GM03348 (cell line): ENCODE measurements at regions not wholly inside any gene's neighbourhood (a gene's known extent, or its start where the extent isn't known, plus 50 kb on each side); places are given as distances from the start of the nearest gene placed in this dataset.
"Not testable (repeated sequence)": the region's sequence is repeated elsewhere in the genome, so short reads cannot be mapped to it uniquely, and the experiment has no call there.

Experiments used
- DNase-seq: peaks from one replicate; pipeline ENCODE4 v3.0.0; 2012; ENCODE audit warnings: low spot score

DNA sequence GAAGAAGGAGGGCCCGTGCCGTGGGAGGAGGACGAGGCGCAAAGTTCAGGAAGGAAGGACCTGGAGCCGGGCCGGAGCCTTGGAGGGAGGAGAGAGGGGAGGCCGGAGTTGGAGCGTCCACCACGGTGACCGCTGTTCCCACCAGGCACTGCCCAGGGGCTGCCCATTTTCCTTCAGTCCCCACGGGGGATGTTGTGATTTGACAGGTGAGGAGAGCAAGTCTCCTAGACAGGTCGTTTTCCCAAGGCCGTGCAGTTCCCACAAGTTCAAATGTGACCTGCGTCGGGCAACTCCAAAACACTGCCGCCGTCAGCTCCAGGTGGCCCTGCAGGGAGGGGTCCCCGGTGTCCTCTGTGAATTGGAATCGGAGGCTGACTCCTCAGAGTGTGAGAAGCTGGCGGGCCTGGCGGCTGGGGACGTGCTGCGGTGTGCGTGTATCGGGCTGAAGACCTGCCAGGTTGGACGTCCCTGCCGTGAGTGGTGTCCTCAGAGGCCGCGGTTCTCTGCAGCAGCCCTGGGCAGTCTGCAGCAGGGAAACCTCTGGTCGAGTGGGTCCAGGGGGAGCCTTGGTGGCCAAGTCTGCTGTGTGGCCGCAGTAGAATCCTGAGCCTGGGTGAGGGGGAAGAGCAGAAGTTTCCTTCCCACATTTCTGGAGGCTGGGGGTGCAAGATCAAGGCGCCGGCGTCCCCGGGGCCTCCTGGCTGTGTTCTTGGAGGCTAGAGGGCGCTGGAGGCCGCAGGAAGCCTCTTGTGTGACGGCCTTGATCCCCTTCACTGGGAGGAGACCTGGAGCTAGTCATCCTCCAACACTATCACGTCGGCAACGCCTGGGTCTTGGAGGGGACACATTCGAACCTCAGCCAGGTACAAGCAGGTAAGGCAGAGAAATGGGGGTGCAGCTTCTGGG, 115.1 kb upstream of the FRMD1 start:
- no peak for DNase-seq

DNA sequence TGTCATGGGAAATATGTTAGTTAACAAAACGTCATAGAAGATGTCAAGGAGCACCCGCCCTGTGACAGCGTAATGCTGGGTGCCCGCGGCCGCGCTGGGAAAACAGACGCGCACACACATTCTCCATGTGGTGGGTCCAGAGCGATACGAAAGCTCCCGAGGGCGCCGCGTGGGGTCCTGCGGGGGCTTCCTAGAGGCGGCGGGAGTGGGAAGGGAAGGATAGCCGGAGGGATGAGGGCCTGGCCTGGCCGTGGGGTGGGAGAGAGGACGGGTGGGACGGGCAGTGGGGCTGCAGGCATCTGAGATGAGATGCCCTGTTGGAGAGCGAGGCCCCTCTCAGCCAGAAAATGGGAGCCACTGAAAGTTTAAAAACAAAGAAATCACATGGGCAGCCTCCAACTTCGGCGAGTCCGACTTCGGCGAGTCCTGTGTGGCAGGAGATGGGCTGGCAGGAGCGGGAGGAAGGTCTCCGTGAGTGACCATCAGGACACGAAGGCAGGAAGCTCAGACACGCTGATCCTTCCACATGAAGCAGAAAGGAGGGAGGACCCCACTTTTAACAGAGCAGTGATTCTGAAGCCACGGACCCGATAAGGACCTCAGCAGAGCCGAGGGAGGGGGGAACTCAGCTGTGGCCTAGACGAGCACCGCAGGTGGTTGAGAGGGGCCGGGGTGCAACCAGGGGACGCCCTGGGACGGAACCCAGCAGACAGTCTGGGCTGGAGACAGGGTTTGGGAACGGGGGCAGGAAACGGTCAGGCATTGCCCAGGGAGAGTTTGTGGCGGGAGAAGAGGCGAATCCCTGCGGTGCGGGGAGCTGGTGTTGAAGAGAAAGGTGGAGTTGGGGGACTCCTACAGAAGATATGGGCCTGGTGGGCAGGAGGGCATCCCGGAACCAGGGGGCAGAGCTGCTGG, 114.1 kb upstream of the FRMD1 start:
- DNase-seq: no peak

DNA sequence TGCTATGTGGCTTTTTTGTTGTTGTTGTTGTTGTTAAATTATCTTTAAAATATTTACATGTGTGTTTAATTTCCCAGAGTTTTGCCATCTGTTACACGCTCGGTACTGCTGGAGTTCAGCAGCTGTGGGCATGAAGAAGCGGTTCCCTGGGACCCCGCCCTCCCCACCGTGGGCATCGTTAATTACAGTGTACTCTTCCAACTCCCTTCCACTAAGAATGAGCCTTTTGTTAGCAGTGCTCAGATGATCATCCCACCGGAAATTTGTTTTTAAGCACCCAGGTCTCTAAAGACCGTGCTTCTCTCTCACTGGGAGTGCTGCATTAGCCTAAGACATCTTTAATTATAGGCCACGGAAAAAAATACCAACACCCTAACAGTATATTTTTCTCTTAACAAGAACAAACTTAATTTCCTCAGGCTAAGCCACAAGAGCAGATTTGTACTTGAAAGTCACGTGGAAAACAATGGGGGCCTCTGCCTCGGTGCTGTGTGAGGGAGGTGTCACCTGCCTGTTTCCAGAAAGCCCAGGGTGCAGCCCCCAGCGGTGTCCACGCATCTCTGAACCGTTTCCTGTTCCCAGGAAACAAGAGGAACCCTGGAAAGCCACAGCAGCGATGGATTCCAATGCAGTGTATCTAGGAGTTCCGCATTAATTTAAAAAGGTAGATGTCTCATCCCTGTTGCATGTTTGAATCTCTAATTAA, 113.3 kb upstream of the FRMD1 start:
- DNase-seq: no peak

DNA sequence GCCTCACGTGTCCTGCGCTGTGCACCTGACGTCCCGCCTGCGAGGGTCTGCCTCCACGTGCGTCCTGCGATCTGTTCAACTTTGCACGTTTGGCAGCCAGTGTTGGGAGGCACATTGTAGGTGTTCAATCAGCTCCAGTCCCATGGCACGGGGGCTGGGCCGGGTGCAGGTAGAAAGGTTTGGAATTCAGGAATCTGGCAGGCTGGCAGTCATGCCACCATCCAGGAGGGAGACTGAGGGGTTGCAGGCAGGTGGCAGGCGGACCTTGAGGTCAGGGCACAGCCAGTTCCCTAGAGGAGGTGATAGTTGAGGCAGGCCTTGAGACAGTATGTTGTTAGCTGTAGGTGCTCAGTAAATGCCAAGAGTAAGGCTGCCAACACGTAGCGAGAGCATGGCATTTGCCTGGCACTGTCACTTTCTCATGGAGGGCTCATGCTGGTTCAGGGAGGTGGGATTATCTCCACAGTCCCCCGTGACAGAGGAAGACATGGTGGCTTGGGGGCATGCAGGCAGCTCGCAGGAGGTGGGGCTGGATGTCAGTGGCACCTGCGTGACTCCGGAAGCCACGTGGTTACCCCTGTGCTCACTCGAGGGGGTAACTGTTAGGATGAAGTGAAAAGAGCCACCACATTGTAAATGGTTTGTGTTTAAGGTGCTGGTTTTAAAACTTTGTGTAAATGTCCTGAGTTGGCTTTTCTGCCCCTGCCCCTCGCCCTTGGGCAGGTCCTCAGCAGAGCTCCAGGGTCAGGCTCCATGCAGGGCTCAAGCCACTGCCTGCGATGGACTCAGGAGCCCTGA, 111.8 kb upstream of the FRMD1 start:
- DNase-seq: no peak

DNA sequence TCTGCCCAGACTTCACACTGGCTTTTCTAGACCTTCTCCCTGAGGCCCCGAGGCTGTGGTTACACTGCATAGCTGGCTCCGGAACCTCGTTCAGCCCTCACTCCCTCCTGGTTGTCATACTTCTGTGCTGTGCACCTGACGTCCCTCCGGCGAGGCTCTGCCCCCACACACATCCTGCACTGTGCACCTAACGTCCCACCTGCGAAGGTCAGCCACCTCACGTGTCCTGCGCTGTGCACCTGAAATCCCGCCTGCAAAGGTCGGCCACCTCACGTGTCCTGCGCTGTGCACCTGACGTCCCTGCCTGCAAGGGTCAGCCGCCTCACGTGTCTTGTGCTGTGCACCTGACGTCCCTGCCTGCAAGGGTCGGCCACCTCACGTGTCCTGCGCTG, 111.0 kb upstream of the FRMD1 start:
- DNase-seq: no peak

DNA sequence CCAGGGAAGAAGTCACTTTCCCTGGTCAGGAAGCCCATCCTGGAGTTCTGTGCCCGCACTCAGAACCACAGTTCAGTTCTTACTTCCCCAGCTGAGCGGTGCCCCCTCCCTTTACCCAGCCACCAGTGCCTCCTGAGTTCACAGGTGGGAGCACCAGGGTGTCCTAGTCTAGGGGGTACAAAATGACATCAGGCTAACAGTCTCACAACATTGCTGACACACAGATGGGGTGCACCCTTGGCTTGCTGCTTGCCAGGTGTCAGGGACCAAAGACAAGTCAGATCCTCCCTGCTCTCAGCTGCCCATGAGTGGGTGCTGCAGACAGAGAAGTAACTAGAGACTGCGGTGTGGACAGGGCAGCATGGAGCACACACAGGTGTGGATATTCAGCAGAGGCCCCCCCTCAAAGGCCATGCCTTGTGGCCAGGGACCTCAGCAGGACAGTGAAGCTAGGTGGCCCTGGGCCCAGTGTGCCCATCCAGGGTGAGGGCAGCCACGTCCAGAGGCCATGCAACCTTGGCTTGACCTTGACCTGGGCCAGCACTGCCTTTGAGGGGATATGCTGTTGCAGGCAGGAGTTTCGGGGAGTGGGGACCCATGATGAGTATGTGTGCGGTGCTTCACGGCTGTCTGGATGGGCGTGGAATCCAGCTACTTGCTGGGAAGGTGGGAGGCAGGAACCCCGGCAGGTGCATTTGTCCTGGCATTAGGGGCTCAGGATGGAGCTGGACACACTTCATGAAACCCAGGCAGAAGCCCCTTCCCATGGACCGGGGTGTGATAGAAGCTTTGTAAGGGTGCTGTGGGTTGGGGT, 110.4 kb upstream of the FRMD1 start:
- no peak for DNase-seq

DNA sequence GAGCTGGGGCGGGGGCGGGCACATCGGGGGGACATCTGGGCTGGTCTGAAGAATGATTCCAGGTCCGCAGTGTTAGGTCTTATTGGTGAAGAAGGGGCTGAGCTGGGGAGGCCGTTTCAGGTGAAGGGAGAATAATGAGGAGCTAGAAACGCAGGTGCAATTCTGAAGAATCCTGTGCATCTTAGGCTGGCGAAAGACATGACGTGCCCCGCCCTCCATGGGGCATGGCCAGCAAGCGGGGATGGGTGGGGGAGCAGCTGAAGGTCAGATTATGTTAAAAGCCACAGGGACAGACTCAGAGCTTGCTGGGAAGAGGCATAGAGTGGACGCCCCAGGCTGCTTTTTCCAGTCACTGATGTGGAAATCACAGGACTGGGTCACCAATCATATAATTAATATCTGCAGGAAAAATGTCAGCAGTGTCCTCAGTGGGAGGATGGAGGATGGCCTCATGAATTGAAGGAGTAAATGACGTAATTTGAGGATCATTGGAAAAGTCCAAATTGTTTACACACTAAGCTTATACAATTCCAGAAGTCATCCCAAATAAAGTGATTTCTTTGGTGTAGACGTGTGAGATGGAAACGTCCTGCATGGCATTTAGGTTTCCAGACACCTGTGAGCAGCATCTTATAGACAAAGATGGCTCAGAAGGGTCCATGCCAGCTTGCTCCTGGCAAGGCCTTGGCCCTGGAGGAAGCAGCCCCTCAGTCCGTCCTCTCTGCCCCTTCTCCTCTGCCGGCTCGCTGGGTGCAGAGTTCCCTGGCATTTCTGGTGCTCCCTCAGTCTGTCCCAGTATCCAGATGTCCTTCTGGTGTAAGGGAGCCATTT, 109.6 kb upstream of the FRMD1 start:
- DNase-seq: no peak

DNA sequence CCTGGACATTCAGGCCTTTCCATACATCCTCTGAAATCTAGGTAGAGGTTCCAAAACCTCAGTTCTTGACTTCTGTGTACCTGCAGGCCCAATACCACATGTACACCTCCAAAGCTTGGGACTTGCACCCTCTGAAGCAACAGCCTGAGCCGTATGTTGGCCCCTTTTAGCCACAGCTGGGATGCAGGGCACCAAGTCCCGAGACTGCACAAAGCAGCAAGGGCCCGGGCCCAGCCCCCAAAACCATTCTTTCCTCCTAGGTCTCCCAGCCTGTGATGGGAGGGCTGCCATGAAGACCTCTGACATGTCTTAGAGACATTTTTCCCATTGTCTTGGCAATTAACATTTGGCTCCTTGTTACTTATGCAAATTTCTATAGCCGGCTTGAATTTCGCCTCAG, 107.4 kb upstream of the FRMD1 start:
- DNase-seq: no peak

DNA sequence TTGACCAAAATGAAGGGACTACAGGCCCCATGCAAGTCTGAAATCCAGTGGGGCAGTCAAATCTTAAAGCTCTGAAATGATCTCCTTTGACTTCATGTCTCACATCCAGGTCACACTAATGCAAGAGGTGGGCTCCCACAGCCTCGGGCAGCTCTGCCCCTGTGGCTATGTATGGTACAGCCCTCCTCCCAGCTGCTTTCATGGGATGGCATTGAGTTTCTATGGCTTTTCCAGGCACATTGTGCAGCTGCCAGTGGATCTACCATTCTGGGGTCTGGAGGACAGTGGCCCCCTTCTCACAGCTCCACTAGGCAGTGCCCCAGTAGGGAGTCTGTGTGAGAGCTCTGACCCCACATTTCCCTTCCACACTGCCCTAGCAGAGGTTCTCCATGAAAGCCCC, 107.0 kb upstream of the FRMD1 start:
- not testable (repeated sequence) for DNase-seq

DNA sequence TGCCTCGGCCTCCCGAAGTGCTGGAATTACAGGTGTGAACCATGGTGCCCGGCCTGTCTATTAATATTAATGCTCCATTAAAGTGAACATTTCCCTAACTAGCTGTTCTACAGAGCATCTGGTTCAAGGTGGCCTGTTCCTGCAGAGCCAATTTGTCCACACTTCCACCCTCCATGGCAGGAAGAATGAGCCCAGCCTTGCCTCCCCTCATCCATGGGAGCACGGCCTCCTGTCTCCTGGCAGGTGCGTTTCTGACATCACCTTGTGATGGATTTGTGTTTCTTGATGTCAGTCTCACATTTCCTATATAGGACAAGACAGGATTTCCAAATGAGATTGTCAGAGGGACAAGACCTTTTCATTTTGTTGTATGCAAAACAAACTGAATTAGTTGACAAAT, 105.7 kb upstream of the FRMD1 start:
- no peak for DNase-seq

DNA sequence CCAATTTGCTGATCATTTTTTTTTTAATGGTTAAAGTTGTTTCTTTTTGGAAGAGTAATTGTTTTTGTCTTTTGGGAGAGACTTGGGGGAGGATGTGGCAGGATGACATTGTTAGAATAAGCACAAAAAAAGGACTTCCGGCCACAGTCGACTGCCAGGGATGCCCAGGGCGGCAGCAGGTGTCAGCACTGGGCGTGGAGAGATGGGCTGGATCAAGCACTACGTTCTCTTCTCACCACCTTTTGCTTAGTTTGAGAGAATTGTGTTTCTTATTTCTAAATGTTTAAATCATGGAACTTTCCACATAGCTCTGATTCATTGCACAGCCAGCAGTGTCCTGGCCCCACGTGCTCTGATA, 104.6 kb upstream of the FRMD1 start:
- DNase-seq: no peak

DNA sequence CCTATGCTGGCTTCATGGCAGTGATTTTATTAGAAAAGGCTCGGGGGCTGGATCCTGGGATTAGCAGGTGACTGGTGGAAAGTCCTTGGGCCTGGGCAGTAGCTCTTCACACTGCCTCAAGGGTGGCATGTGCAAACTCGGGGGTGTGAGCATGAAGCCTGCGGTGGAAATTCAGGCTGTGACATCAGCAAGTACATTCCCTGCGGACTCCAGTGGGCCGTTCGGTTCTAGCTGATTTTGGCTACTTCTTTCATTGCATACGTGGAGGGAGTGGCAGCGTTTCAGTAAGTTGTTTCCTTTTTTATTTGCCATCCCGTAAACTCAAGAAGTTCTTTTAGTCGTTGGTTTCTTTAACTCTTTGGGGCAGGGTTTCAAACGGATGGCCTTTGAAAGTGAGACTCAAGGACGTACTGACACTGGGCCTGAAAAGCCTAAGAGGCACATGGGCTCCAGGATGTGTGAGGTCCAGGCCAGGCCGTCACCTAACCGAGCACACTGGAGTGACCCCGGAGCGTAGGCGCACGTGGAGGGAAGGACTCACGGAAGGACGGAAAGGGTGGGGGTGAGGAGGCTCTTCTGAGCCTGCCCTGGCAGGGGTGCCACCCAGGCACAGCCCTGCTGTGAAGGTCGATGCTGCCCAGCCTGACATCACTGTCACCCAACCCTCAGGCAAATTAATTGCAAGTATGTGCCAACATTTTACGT, 104.0 kb upstream of the FRMD1 start:
- no peak for DNase-seq

DNA sequence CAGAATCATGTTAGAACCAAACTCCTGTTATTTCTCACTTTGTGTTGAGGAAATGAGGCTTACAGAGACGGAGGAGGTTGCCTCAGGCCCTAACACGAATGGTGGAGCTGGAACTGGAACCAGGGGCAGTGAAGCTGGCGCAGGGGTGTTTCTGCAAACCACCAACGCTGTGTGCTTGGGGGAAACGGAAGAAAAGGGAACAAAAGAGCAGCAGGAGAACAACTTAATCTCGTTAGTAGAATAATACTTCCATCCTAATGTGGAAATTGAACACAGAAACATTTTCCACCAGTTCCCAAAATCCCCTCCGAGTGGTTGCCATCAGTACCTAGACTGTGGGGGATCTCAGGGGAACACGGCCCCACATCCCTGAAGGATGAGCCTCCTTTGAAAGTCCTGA, 103.4 kb upstream of the FRMD1 start:
- DNase-seq: no peak

DNA sequence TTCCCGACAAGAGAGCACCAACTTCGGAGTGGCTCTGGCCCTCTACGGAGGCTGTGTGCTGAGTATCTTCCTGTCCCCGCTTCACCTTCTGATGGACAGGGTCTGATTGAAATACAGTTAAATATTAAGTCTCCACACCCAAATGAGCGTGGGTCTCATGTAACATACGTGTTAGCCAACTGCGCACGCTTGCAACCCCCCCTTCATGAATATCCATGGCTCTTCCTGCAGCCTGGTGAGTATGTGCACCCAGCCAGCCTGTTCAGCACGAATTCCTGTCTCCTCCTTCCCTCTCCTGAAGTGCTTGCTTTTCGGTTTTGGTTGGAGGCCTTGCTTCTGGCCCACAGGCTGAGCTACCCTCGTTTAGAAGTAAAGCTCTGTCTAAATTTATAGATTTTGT, 102.9 kb upstream of the FRMD1 start:
- no peak for DNase-seq

DNA sequence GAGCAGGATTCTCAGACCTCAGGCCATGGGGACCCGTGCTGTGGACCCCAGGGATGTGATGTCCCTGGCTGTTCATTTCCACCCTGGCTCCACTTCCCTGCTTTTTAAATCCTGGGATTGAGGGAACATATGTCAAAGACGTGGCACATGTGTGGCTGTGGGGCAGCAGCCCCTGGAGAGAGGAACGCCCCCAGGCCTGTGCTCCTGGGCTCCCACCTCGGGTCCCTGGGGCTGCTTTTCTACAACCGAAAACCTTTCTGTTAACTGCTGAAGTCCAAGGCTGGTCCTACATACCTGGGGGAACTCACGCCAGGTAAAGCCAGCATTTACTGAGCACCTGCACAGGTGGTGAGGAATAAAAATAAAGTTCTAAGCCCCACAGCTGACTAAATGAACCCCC, 102.3 kb upstream of the FRMD1 start:
- DNase-seq: no peak

DNA sequence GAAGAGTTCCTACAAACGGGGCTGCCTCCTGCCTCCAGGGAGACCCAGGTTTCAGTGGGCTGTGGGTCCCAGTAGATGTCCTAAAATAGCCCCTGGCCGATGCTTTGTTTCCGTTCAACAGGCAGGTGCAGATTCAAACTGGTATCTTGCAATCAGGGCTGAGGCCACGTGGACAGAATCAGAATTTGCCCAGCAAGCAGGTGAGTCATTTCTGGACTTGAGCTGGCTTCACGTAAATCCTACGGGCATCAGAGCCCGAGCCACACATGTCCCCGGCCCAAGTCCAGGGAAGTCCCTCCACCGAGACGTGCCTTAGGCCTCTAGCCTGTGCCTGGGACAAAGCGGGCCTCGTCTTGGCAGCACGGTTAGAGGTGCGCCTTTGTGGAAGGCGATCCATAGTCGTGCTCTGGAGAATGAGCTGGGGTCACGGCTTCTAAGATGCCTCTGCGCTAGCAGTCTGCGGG, 101.6 kb upstream of the FRMD1 start:
- no peak for DNase-seq

DNA sequence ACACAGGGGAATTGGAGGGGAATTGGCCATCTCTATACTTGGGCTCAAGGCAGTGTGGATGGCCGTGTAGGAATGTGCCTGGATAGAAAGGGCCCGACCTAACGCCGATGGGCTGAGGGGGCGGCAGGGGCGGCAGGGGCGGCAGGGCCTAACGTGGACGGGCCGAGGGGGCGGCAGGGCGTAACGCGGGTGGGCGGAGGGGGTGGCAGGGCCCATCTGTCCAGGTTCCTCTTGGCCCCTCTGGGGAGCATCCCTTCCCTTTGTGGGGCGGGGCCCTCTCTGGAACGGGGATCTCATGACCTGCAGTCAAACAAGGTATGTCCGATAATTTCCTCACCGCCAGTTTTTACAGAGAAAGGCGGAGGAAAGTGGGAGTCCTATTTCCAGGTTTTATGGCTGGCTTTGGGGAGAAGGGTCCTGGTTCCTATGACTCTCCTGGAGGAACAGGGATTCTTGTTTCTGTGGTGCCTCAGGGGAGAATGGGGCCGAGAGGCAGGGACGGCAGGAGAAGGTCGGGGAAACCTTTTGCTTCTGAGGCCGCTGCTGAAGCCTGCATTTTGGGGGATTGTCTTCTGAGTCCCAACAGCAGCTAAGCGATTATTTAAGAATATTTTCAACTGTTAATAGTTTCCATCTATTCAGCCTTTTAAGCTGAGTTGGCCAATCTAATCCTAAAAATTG, 100.8 kb upstream of the FRMD1 start:
- DNase-seq: no peak

DNA sequence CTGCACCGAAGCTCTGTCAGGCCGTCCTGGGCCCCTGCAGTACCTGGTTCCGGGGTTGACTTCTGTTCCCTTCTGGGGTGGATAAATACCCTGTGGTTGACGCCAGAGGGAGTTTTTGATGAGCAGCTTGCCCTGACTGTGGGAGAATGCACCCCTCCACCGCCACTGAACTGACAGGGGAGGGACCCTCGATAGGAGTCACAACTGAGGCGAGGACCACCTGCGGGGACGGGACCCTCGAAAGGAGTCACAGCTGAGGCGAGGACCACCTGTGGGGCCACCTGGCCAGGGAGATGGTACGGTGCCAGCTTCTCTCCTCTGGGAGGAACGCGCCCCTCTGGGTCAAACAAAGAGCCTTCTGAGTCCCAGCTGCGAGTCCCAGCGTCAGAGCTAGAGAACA, 100.1 kb upstream of the FRMD1 start:
- DNase-seq: no peak
